GM12891 (cell line): ENCODE measurements at regions not wholly inside any gene's neighbourhood (a gene's known extent, or its start where the extent isn't known, plus 50 kb on each side); places are given as distances from the start of the nearest gene placed in this dataset.

ENCODE experiments used
- POLR2A ChIP-seq: IDR thresholded peaks from 2 replicates; pipeline ENCODE4 v1.6.1; 2011; ENCODE audit warnings: low read depth, low read length, control low read depth
- POLR2AphosphoS5 ChIP-seq: IDR thresholded peaks from 2 replicates; pipeline ENCODE4 v1.6.1; 2011; ENCODE audit warnings: low read depth, low read length, control low read depth
- SPI1 ChIP-seq: IDR thresholded peaks from 2 replicates; pipeline ENCODE4 v1.6.1; 2011; ENCODE audit warnings: low read depth, low read length, control low read depth
- TAF1 ChIP-seq: IDR thresholded peaks from 2 replicates; pipeline ENCODE4 v1.6.1; 2011; ENCODE audit warnings: low read depth, low read length, control low read depth

DNA sequence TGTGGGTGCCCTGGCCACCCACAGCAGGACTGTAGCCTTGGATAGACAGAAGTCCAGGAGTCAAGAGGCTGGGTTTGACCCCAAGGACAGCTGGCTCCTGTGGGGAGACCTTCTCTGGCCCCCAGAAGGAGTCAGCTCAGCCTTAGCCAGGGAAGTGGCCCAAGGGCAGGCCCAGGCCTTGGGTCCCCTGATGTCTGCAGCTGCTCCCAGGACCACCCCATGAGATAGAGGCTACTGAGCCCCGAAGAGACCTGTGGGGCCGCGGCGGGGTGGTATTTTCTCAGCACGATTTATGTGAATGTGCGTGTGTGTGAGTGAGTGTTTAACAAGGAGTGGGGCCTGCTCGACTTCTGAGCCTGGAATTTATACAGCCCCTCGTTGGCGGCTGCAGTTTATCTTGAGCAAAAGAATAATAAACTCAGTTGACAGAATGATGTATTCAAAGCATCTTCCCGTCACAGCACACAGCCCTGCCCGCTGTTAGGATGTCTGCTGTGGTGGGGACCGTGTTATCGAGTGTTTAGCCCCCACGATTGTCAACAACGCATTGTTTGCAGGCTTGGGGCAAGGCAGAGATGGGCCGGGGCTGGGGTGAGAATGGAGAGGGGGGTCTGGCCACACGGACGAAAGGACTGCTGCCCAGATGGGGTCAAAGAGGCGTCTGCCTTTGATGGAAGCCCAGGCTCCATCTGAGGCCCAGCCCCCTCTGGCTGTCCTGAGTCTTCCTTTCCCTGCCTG lies 163.3 kb downstream of the VEGFA start:
- TF ChIP-seq POLR2A (no peak), TAF1 (no peak), POLR2AphosphoS5 (no peak), SPI1 (no peak)
